HepG2 (cell line): ENCODE measurements at regions not wholly inside any gene's neighbourhood (a gene's known extent, or its start where the extent isn't known, plus 50 kb on each side); places are given as distances from the start of the nearest gene placed in this dataset.

ENCODE experiments used
- ATAC-seq: fragments of 200-7000 bp; cut with Tn5 transposase; 3 replicates; pipeline ENCODE4 v1.9.1; 2020; ENCODE audit warnings: mild to moderate bottlenecking, moderate library complexity
- BruUV-seq: library from RNA; stranded (reverse); fragments of 400-500 nt; replicated peaks from 2 replicates; lab custom pipeline; 2021; lab: Mats Ljungman, UMichigan
- CTCF ChIA-PET: fragments of 300-600 bp; formaldehyde crosslinking; extraction: SDS; loops from one replicate; lab custom pipeline; 2021; ENCODE audit warnings: low total read pairs, inconsistent platforms, low intra/inter-chr PET ratio; lab: Yijun Ruan, JAX
- POLR2A ChIA-PET: fragments of 350-600 bp; sonication (Branson Sonifier 250); formaldehyde crosslinking; loops from one replicate; lab custom pipeline; 2020; ENCODE audit warnings: antibody characterized with exemption, inconsistent platforms; lab: Yijun Ruan, JAX
- DNase-seq: peaks from one replicate; pipeline ENCODE4 v3.0.0-alpha.2; 2015; ENCODE audit warnings: low spot score
- FAIRE-seq: peaks from 3 replicates; lab custom pipeline; 2011; peaks lifted over from hg19 to GRCh38; lab: Jason Lieb, UNC
- H2AFZ ChIP-seq: one replicate; pipeline ENCODE4 v1.6.1; 2011; ENCODE audit warnings: low read length, inconsistent platforms
- H3K27ac ChIP-seq: fragments of 300-600 bp; 3 replicates; pipeline ENCODE4 v1.8.0; 2011; ENCODE audit warnings: mixed run types, mild to moderate bottlenecking, mixed read lengths, low read length, inconsistent platforms; ENCODE audit not compliant: insufficient read depth; ENCODE audit errors: extremely low read length
- H3K27me3 ChIP-seq, 2 experiments: fragments of 200-600 bp in 1 of 2; 2 replicates in 1 of 2; 3 replicates in 1 of 2; pipeline versions ENCODE4 v1.6.0 to v1.8.0; 2011; ENCODE audit warnings: low read length in 2 of 2, mild to moderate bottlenecking in 2 of 2, moderate library complexity in 2 of 2, inconsistent platforms in 1 of 2; ENCODE audit not compliant: insufficient read depth in 2 of 2, control insufficient read depth in 1 of 2
- H3K36me3 ChIP-seq, 2 experiments: fragments of 200-600 bp in 1 of 2; replicated peaks in 1 of 2; 2 replicates in 1 of 2; 3 replicates in 1 of 2; pipeline versions ENCODE4 v1.5.1 to v1.8.0; 2011; ENCODE audit warnings: low read length in 2 of 2, inconsistent platforms in 1 of 2; ENCODE audit not compliant: insufficient read depth in 2 of 2, control insufficient read depth in 1 of 2
- H3K4me1 ChIP-seq: 2 replicates; pipeline ENCODE4 v1.5.1; 2012; ENCODE audit warnings: low read length, inconsistent platforms; ENCODE audit not compliant: insufficient read depth
- H3K4me2 ChIP-seq: 2 replicates; pipeline ENCODE4 v1.6.0; 2011; ENCODE audit warnings: low read depth, low read length, inconsistent platforms
- H3K4me3 ChIP-seq, 3 experiments: fragments of 200-600 bp in 1 of 3; sonication (generic), shearing (Covaris generic) in 1 of 3; replicated peaks in 1 of 3; 2 replicates each; pipeline ENCODE4 v1.5.1; 2011 to 2016; ENCODE audit warnings: low read length in 3 of 3, inconsistent platforms in 2 of 3, low read depth in 2 of 3, mild to moderate bottlenecking in 2 of 3, control low read depth in 1 of 3, mixed read lengths in 1 of 3; ENCODE audit not compliant: insufficient read depth in 1 of 3
- H3K79me2 ChIP-seq: one replicate; pipeline ENCODE4 v1.6.1; 2011; ENCODE audit warnings: low read length, inconsistent platforms; ENCODE audit not compliant: insufficient read depth
- H3K9ac ChIP-seq: 2 replicates; pipeline ENCODE4 v1.6.0; 2011; ENCODE audit warnings: mild to moderate bottlenecking, low read depth, low read length, inconsistent platforms; ENCODE audit not compliant: insufficient read depth
- H3K9me3 ChIP-seq: 2 replicates; pipeline ENCODE4 v1.5.1; 2012; ENCODE audit warnings: mild to moderate bottlenecking, low read length
- H4K20me1 ChIP-seq: 2 replicates; pipeline ENCODE4 v1.6.0; 2011; ENCODE audit warnings: inconsistent platforms, mild to moderate bottlenecking, low read length, moderate library complexity; ENCODE audit not compliant: insufficient read depth
- ATF7 ChIP-seq, 2 experiments: fragments of 450-650 bp in 1 of 2; sonication (generic) in 1 of 2; formaldehyde crosslinking in 1 of 2; IDR thresholded peaks; 2 replicates each; pipeline versions ENCODE4 v1.4.0 to v1.6.1; 2016 to 2020; ENCODE audit warnings: antibody characterized with exemption in 1 of 2, mild to moderate bottlenecking in 1 of 2, missing genetic modification reagents in 1 of 2
- CCDC6 ChIP-seq: sonication (generic); formaldehyde crosslinking; IDR thresholded peaks from 2 replicates; pipeline ENCODE4 v1.8.1; 2022; ENCODE audit warnings: mild to moderate bottlenecking, missing genetic modification reagents, moderate library complexity
- CREB1 ChIP-seq, 2 experiments: fragments of 450-650 bp in 1 of 2; IDR thresholded peaks; 2 replicates each; pipeline ENCODE4 v1.6.1; 2016 to 2017; ENCODE audit warnings: control low read depth in 1 of 2, mild to moderate bottlenecking in 1 of 2, missing compliant biosample characterization in 1 of 2, missing genetic modification characterization in 1 of 2
- RELA ChIP-seq: sonication (generic); formaldehyde crosslinking; IDR thresholded peaks from 2 replicates; pipeline ENCODE4 v1.4.0; 2020; ENCODE audit warnings: missing genetic modification reagents
- RXRA ChIP-seq: sonication (generic); formaldehyde crosslinking; IDR thresholded peaks from 2 replicates; pipeline ENCODE4 v1.5.1; 2020; ENCODE audit warnings: missing genetic modification reagents
- TARDBP ChIP-seq: sonication (generic); formaldehyde crosslinking; IDR thresholded peaks from 2 replicates; pipeline ENCODE4 v1.8.0; 2022; ENCODE audit warnings: mild to moderate bottlenecking, missing genetic modification reagents
- ZNF431 ChIP-seq: sonication (generic); formaldehyde crosslinking; IDR thresholded peaks from 2 replicates; pipeline ENCODE4 v1.9.0; 2022; ENCODE audit warnings: missing genetic modification reagents, low read depth, mild to moderate bottlenecking, borderline replicate concordance
- WGBS: methylation state at CpG from one replicate; pipeline ENCODE4 v1.1.6; 2017; ENCODE audit warnings: low lambda C conversion rate; 5-methylcytosine and 5-hydroxymethylcytosine counted together
- in situ Hi-C: cut with HindIII; loops from 2 replicates; pipeline ENCODE4 v1.10.0; 2017; ENCODE audit warnings: low pct_unique_long_range_greater_than_20kb; ENCODE audit not compliant: extremely low pct_ligation_motif_present
- intact Hi-C: fragments of 100-400 bp; cut with micrococcal nuclease; formaldehyde crosslinking; loops from one replicate; pipeline ENCODE4 v1.10.0; 2022; ENCODE audit not compliant: unreplicated experiment

DNA sequence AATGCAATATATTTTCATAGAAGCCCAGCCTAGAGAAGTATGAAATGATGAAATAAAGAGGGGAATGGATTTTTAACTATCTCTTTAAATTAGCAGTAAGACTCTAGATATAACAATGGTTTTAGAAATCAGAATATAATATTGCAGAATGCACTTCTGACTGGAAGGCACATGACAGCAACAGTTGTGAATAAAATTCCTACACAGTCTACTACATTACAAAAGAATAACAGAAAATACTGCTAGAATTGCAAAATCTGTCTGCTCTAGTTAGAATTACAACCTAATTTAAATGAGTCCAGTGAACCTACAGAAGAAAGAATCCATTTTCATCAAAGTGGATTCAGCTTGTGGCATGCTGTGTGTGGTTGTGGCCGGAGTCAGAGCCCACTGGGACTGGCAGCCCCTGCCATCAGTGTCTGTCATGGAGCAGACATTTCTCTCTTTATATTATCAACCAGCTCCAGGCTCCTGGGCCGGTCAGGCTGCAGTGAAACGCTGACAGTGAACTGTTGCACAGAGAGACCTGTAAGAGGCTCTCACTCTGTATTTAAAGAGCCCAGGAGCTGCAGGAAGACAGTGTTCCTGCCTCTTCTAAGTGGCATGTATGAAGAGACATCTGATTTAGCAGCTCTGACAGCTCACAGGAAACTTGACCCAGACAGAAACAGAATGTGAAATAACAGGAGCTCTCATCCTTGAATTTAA is 1523.8 kb upstream of the CADM2 start:
- ATAC-seq: peak; percentile 38; the same call in 1 of the 3 replicates
- Histone ChIP-seq H3K4me3 (no peak overlapping the region), H3K27ac (no peak overlapping the region), H3K27me3 (no peaks in the 10 kb centered on the region), H3K4me1 (no peaks in the 10 kb centered on the region), H4K20me1 (no peaks in the 10 kb centered on the region), H3K9me3 (no peaks in the 10 kb centered on the region), H3K79me2 (no peaks in the 10 kb centered on the region), H3K9ac (no peak overlapping the region), H3K4me2 (no peak overlapping the region), H2AFZ (no peak overlapping the region), H3K36me3 (no peaks in the 10 kb centered on the region)
- TF ChIP-seq ZNF431 (CRISPR knock-in tag) (no peak), CREB1 (IDR thresholded peaks at IDR 0.05) (0 out of 2 replicates have a peak, but pooled peaks have one; percentile 14), CREB1 (CRISPR knock-in tag; IDR thresholded peaks at IDR 0.05) (no peak), ATF7 (IDR thresholded peaks at IDR 0.05) (0 out of 2 replicates have a peak, but pooled peaks have one; percentile 30), ATF7 (CRISPR knock-in tag; IDR thresholded peaks at IDR 0.05) (no peak)
- ChIA-PET CTCF (no interaction called here), POLR2A (no interaction called here)
- in situ Hi-C loops: no loop called here
- BruUV-seq: no TSS peak
- intact Hi-C loops: no loop called here
- no peak for FAIRE-seq
- DNase-seq: no peak
- 0% methylated on average over 3 of the region's 3 CpGs for WGBS

DNA sequence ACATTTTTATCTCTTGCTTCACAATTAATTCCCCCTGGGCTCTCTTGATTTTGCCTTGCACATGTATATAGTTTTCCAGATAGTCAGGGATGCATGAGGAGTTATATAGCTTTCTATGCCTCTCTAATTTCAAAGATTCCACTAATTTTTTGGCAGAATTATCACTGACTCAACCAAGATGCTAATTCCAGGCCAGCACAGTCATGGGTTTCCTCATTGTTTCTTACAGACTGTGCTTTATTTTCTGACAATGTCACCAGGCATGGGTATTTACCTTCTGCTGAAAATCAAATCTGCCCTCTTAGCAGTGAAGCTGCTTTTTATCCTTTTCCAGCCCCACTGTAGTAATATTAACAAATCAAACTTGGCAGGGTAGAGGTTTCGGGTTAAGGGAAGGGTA is 1520.6 kb upstream of the CADM2 start:
- H3K4me3 ChIP-seq: no peak overlapping the region
- H3K4me1 ChIP-seq: no peaks in the 10 kb centered on the region
- H3K4me2 ChIP-seq: no peak overlapping the region
- no peak overlapping the region for H3K27ac ChIP-seq
- CTCF ChIA-PET: no interaction called here
- no peak overlapping the region for H3K9ac ChIP-seq
- WGBS: 10% methylated on average over 1 of the region's 1 CpG
- intact Hi-C loops: no loop called here
- no peaks in the 10 kb centered on the region for H4K20me1 ChIP-seq
- in situ Hi-C loops: no loop called here
- no peaks in the 10 kb centered on the region for H3K9me3 ChIP-seq
- H3K36me3 ChIP-seq: no peaks in the 10 kb centered on the region
- POLR2A ChIA-PET: no interaction called here
- no peak for ATAC-seq
- BruUV-seq: no TSS peak
- no peak for DNase-seq
- no peak overlapping the region for H2AFZ ChIP-seq
- no peaks in the 10 kb centered on the region for H3K79me2 ChIP-seq
- TF ChIP-seq TARDBP (CRISPR knock-in tag) (no peak), RELA (no peak), RXRA (CRISPR knock-in tag) (no peak), CCDC6 (CRISPR knock-in tag) (no peak)
- no peak for FAIRE-seq
- H3K27me3 ChIP-seq: no peaks in the 10 kb centered on the region
